SK-N-MC (cell line): ENCODE measurements at regions not wholly inside any gene's neighbourhood (a gene's known extent, or its start where the extent isn't known, plus 50 kb on each side); places are given as distances from the start of the nearest gene placed in this dataset.

Experiments
- EZH2 ChIP-seq: fragments of 200-600 bp; sonication (generic); IDR thresholded peaks from one replicate; pipeline ENCODE4 v1.6.1; 2017; ENCODE audit warnings: antibody characterized with exemption
- FOXP2 ChIP-seq: optimal IDR thresholded peaks from 2 replicates; pipeline ENCODE3; 2011; ENCODE audit warnings: mild to moderate bottlenecking, moderate library complexity; ENCODE audit not compliant: insufficient read depth; ENCODE audit errors: extremely low read length, control extremely low read depth
- POLR2AphosphoS5 ChIP-seq: IDR thresholded peaks from 2 replicates; pipeline ENCODE4 v1.6.1; 2012; ENCODE audit warnings: mild to moderate bottlenecking, low read depth, low read length, borderline replicate concordance

DNA sequence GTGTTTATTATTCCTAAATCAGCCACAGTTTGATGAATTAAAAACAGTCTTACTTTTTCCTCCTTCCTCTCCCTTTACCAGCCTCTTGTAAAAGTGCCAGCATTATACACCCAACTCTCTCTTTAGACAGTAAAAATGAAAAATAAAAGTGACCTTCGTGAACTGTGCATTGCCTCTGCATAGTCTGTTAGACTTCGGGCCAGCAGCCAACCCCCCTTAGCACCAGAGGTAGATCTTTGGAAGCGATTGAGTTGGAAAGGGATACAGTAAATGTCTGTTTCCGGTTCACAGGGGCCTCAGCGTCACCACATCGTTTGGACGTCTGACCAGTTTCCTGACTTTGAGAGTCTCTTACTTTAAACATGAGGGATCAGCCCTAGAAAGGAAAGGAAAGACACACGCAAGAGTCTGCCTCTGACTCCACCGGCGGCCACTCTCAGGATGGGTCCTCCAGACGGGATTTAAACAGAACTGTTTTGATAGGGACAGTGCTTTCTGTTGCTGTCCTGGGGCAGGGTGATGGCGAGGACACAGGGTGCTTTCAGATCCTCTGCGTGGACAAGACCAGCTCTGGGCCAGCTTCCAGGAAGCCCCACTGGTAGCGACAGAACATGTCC lies 206.6 kb upstream of the PREP start:
- no peak for TF ChIP-seq EZH2
- no peak for TF ChIP-seq POLR2AphosphoS5
- TF ChIP-seq FOXP2, result no peak
